HG03521 (cell line): ENCODE measurements at regions not wholly inside any gene's neighbourhood (a gene's known extent, or its start where the extent isn't known, plus 50 kb on each side); places are given as distances from the start of the nearest gene placed in this dataset.
"Not testable (repeated sequence)": the region's sequence is repeated elsewhere in the genome, so short reads cannot be mapped to it uniquely, and the experiment has no call there.

ENCODE experiments used
- ATAC-seq: cut with Tn5 transposase; IDR thresholded peaks from one replicate; pipeline ENCODE4 v1.9.1; 2021; ENCODE audit warnings: mild to moderate bottlenecking, moderate library complexity; ENCODE audit not compliant: unreplicated experiment

DNA sequence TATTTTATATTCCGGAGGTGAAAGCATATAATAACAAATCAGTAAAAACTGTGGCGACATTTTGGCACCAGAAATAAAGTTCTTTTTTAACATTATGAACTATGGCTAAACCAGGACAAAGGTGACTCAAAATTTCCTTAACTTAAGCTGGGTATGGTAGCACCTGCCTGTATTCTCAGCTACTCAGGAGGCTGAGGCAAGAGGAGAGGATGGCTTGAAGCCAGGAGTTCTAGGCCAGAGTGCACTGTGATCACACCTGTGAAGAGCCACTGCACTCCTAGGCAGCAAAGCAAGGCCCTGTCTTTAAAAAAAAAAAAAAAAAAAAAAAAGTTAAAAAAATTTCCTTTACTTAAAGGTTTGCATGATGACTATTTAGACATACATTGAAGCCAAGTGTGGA is 63.0 kb upstream of the KIF2A start:
- not testable (repeated sequence) for ATAC-seq

DNA sequence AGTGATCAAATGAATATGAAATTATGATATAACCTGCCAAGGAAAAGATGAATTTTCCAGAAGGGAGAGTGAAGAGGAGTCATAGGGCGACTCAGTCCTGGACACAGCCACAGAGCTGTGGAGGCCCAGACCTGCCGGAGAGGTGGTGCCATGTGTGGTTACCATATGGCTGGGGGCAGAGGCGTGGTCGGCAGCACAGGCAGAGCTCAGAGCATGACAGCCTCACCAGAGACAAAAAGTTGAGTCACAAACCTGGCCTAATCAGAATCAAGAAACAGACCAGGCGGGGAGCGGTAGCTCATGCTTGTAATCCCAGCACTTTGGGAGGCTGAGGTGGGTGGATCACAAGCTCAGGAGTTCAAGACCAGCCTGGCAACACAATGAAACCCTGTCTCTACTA is 57.8 kb upstream of the KIF2A start:
- ATAC-seq: not testable (repeated sequence)

DNA sequence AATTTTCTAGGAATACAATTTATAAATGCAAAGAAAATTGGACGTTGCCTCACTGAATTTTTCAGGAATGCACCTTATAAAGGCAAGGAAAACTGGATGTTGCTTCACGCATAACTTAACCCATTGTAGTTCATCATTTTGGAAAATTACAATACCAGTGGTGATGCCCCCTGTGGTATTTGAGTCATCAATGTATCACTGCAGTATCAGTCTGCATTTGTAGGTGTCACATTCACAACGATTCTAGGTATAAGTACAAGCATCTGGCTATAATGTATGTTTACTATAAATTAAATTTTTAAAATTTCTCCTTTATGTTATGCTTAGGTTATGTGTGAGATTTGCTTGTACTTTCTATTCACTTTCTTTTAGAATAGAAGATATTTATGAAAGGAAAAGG is 55.9 kb upstream of the KIF2A start:
- ATAC-seq: not testable (repeated sequence)

DNA sequence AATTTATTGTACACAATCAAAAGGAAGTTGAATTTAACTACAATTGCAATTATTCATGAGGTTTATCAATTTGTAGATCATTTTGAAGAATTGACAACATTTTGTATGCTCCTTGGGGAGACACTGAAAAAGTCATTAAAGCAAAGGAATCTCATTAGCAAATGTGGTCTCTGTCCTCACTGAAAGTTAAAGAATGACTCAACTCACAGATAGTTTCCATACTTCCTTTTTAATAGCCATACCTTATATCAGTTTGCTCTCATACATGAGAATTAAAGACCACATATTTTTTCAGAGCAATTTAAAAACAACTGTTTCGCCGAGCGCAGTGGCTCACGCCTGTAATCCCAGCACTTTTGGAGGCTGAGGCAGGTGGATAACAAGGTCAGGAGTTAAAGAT is 55.1 kb upstream of the KIF2A start:
- not testable (repeated sequence) for ATAC-seq

DNA sequence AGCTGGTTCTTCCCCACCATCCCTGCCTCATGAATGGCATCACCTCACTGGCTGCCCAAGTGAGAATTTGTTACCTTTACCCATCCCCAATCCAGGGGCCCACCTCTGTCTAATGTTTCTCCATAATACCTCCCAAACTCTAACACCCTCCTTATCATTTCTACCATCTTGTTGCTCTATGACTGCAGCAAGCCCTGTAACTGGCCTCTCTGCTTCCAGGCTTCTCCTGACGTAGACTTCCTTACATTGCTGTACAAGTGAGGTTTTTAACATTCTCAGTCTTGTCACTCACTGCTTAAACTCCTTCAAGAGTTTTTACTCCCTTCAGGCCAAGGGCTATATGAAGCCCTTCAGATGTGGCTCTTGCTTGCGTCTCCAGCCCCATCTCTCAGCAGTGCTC is 53.5 kb upstream of the KIF2A start:
- not testable (repeated sequence) for ATAC-seq

DNA sequence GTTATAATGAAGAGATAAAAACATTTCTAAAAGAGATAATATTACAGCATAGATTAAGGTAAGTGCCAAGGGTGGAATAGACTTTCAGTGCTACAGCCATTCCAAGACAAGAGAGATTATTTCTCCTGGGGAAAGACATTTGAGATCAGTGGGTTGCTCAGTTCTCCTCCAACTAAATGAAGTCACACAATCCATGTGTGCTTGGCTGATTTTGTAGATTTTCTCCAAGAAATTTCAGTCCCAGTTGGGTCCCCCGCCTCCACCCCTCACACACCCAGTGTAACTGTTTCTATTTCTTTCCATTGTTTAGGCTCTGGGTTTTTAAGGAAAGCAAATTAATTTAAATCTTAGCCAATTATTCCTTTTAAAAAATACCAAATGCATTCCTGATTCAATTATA is 50.5 kb upstream of the KIF2A start:
- not testable (repeated sequence) for ATAC-seq

DNA sequence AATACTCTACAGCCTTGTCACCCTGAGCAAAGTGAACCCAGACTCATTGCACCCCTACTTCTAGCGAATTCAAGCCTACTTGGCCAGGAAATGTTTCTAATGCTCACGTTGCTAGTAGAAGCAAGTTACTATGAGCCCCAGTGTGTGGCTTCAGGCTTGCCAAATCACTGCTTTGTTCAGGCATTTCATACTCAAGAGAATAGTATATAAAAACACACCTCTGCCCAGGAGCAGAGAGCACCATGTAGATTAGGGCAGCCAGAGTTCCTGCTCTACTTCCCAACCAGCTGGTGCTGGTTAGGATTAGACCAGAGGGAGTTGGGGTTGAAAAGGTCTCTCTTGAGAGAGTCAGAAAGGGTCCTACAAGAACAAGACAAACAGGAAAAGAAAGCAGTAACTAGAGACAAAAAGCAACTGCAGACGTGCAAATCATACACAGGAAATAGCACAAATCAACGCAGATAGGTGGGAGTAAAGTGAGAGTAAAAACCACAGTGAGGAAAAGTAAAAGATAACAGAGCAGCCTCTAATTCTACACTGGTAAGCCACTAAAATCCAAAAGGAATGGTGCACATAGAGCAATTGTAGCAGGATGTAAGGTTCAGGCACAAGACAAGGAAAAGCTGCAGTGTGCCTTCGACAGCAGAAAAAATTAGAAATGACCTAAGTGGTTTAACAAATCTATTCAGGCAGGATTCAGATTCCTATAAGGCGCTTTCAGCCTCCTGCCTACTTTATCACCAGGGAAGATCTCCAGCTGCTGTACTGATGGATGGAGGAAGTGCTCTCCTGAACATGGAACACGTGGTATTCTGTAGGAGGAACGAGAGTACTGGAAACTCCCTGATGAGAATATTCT is 49.6 kb upstream of the KIF2A start:
- ATAC-seq: no peak
